ENCODE measurements at regions not wholly inside any gene's neighbourhood (a gene's known extent, or its start where the extent isn't known, plus 50 kb on each side); places are given as distances from the start of the nearest gene placed in this dataset.

DNA sequence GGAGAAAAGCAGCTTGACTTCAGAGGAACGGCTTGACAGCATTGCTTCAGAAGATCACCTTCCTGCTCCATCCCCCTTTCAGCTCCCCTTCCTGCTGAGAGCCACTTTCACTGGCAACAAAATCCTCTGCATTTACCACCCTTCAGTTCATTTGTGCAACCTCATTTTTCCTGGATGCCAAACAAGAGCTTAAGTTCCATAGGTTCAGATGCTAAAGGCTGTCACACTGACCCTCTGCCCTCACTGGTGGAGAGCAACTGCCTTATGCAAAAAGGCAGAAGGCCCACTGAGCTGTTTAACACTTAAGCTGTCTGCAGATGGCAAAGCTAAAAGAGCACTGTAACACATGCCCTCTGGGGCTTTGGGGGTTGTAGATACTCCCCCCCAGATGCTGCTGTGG, 131.2 kb upstream of the SPACA1 start (continued):
- TF ChIP-seq, protein P1, sequence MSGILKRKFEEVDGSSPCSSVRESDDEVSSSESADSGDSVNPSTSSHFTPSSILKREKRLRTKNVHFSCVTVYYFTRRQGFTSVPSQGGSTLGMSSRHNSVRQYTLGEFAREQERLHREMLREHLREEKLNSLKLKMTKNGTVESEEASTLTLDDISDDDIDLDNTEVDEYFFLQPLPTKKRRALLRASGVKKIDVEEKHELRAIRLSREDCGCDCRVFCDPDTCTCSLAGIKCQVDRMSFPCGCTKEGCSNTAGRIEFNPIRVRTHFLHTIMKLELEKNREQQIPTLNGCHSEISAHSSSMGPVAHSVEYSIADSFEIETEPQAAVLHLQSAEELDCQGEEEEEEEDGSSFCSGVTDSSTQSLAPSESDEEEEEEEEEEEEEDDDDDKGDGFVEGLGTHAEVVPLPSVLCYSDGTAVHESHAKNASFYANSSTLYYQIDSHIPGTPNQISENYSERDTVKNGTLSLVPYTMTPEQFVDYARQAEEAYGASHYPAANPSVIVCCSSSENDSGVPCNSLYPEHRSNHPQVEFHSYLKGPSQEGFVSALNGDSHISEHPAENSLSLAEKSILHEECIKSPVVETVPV (CRISPR knock-in tag; IDR thresholded peaks at IDR 0.05) = no peak
- TF ChIP-seq ZC3H10 (CRISPR knock-in tag; IDR thresholded peaks at IDR 0.05) = no peak
- no peak for TF ChIP-seq ZFP3 (CRISPR knock-in tag; IDR thresholded peaks at IDR 0.05)
- no peak for TF ChIP-seq ZFP30 (CRISPR knock-in tag; IDR thresholded peaks at IDR 0.05)
- no peak for TF ChIP-seq CSDC2 (CRISPR knock-in tag; IDR thresholded peaks at IDR 0.05)

DNA sequence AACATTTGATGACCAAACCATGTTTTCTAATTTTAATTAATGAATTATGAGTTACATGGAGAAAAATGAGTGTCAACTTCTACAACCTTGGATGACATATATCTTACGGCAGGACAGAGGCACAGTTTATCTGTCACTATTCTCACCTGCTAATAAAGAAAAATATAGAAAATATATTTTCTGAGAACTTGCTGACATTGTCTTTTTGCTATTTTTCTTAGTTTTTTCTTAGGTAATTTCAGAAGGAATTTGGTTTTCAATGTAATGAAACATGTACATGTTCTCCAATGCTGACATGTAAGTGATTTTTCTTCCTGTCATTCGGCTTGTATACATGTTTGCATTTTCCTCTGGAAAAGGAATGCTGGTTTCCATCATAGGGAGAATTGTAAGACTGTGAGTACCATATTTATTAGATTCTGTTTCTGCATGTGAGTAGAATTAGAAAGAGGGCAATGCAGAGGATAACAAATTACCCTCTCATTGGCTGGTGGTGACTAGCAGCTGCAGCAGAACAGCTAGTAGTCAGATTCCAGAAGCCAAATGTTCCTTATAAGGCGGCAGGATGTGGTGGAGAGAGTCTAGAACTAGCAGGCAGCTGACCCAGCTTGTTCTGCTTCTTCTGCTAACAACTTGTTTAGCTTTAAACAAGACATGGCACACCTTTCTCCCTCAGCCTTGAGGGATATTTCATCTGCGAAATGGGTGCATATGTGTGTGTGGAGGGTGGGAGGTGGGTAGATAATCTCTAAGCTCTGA, 132.8 kb upstream of the SPACA1 start:
- ATAC-seq = no peak

DNA sequence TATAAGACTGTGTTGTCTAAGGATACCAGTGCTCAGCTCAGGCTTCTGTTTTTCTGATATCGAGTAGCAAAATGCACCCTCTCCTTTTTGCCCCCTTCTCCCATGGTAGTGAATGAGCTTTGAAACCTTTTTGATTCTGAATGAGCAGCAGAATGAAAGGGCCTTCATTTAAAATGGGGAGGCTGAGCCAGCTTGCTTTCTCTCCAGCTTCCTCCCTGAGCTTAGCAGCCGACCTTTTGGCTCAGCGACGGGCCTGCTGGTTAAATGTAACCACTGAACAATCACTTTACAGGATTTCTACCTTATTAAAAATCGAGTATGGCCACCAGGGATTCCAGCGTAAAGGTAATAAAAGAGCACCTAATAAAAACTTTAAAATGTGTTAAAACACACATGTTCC, 133.7 kb upstream of the SPACA1 start:
- no peak for ATAC-seq
- TF ChIP-seq SNAI2 (CRISPR knock-in tag; IDR thresholded peaks at IDR 0.05) (no peak), RARB (CRISPR knock-in tag; IDR thresholded peaks at IDR 0.05) (no peak), TCF4 (CRISPR knock-in tag; IDR thresholded peaks at IDR 0.05; ENCODE audit: borderline replicate concordance) (no peak)
- TF ChIP-seq, protein P2, sequence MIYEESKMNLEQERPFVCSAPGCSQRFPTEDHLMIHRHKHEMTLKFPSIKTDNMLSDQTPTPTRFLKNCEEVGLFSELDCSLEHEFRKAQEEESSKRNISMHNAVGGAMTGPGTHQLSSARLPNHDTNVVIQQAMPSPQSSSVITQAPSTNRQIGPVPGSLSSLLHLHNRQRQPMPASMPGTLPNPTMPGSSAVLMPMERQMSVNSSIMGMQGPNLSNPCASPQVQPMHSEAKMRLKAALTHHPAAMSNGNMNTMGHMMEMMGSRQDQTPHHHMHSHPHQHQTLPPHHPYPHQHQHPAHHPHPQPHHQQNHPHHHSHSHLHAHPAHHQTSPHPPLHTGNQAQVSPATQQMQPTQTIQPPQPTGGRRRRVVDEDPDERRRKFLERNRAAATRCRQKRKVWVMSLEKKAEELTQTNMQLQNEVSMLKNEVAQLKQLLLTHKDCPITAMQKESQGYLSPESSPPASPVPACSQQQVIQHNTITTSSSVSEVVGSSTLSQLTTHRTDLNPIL (CRISPR knock-in tag; IDR thresholded peaks at IDR 0.05; ENCODE audit: low read depth) = no peak
- TF ChIP-seq, protein P3, sequence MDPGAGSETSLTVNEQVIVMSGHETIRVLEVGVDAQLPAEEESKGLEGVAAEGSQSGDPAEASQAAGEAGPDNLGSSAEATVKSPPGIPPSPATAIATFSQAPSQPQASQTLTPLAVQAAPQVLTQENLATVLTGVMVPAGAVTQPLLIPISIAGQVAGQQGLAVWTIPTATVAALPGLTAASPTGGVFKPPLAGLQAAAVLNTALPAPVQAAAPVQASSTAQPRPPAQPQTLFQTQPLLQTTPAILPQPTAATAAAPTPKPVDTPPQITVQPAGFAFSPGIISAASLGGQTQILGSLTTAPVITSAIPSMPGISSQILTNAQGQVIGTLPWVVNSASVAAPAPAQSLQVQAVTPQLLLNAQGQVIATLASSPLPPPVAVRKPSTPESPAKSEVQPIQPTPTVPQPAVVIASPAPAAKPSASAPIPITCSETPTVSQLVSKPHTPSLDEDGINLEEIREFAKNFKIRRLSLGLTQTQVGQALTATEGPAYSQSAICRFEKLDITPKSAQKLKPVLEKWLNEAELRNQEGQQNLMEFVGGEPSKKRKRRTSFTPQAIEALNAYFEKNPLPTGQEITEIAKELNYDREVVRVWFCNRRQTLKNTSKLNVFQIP (CRISPR knock-in tag; IDR thresholded peaks at IDR 0.05; ENCODE audit: borderline replicate concordance, low read depth) = no peak

More for the DNA sequence above, 132.8 kb upstream of the SPACA1 start:
- no peak for TF ChIP-seq ZFP30 (CRISPR knock-in tag; IDR thresholded peaks at IDR 0.05)
- TF ChIP-seq SNAI2 (CRISPR knock-in tag; IDR thresholded peaks at IDR 0.05) = no peak
- TF ChIP-seq, protein P1 (CRISPR knock-in tag; IDR thresholded peaks at IDR 0.05) = no peak

DNA sequence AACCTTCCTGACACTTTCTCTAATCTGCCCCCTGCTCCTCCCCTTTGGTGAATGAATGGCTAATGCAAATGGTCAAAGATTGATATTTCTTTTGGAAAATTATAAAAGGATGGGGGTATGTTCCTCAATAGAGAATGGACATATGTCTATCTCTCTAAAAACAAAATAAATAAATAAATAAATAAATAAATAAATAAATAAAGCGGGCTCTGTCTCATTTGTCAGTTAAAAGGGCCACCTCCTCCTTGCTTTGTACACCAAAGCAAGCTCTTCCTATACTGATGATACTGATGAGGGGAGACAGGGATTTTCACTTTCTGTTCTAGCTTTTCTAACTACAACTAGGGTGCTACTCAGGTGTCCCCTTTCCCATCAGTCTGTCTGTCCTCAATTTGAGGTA, 135.5 kb upstream of the SPACA1 start:
- ATAC-seq = no peak

More for the DNA sequence above, 135.5 kb upstream of the SPACA1 start:
- TF ChIP-seq, protein P4, sequence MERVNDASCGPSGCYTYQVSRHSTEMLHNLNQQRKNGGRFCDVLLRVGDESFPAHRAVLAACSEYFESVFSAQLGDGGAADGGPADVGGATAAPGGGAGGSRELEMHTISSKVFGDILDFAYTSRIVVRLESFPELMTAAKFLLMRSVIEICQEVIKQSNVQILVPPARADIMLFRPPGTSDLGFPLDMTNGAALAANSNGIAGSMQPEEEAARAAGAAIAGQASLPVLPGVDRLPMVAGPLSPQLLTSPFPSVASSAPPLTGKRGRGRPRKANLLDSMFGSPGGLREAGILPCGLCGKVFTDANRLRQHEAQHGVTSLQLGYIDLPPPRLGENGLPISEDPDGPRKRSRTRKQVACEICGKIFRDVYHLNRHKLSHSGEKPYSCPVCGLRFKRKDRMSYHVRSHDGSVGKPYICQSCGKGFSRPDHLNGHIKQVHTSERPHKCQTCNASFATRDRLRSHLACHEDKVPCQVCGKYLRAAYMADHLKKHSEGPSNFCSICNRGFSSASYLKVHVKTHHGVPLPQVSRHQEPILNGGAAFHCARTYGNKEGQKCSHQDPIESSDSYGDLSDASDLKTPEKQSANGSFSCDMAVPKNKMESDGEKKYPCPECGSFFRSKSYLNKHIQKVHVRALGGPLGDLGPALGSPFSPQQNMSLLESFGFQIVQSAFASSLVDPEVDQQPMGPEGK (CRISPR knock-in tag; IDR thresholded peaks at IDR 0.05; ENCODE audit: borderline replicate concordance) = no peak
- TF ChIP-seq BACH2 (CRISPR knock-in tag; IDR thresholded peaks at IDR 0.05; ENCODE audit: borderline replicate concordance) (no peak), OSR1 (CRISPR knock-in tag; IDR thresholded peaks at IDR 0.05) (no peak), GLIS3 (CRISPR knock-in tag; IDR thresholded peaks at IDR 0.05) (no peak), ZNF8 (CRISPR knock-in tag; IDR thresholded peaks at IDR 0.05) (no peak), PPARA (CRISPR knock-in tag; IDR thresholded peaks at IDR 0.05; ENCODE audit: borderline replicate concordance) (no peak), ZC3H10 (CRISPR knock-in tag; IDR thresholded peaks at IDR 0.05) (no peak), TCF4 (CRISPR knock-in tag; IDR thresholded peaks at IDR 0.05; ENCODE audit: borderline replicate concordance) (no peak), ZFP30 (CRISPR knock-in tag; IDR thresholded peaks at IDR 0.05) (no peak)
- TF ChIP-seq, protein P1 (CRISPR knock-in tag; IDR thresholded peaks at IDR 0.05) = no peak
